AG09319 (cell line): ENCODE measurements at regions not wholly inside any gene's neighbourhood (a gene's known extent, or its start where the extent isn't known, plus 50 kb on each side); places are given as distances from the start of the nearest gene placed in this dataset.

Experiments
- DNase-seq: peaks from one replicate; pipeline ENCODE4 v3.0.0-alpha.2; 2010; ENCODE audit warnings: low read depth; ENCODE audit errors: extremely low read depth
- CTCF ChIP-seq: IDR thresholded peaks from 2 replicates; pipeline ENCODE4 v1.5.1; 2011; ENCODE audit warnings: low read depth, mild to moderate bottlenecking, inconsistent platforms, low read length, moderate library complexity

DNA sequence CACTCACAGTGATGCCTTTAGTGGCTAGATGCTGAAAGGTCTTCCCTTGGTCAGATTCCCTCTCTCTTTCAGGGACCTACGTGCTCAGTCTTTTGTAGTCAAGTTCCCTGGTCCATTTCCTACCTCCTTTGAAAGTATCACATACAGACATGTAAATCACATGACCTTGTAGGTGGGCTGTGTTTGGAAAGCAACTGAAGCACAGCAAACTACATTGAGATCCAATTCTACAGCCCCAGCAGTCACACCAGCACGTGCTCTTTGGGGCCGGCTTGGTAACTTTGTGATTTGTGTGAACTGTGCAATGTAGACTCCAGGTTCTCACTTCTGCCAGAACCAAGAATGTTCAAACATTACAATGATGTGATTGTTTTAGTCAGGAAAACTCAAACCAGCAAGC, 89.7 kb upstream of the PLPP4 start:
- TF ChIP-seq CTCF = no peak
- DNase-seq = no peak

DNA sequence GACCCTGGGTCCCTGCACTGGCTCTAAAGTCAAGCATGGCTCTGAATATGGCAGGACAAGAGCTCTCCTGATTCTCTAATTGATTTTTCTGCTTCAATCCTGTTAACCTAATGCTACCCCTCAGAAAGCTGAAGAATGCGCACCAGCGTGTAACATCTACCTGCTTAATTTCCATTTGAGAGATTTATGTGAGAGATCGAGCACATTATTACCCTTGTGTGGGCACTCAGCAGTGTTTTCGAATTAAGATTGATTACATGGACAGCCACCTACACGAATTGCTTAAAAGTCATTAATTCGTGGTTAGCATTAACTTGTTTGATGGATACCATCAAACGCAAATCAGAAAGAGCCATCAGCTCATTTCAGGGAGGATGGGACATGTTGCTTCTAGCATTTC, 88.7 kb upstream of the PLPP4 start:
- TF ChIP-seq CTCF = no peak

GRCh38 chr10:120368927-120369326, 88.1 kb upstream of the PLPP4 start:
- no peak for TF ChIP-seq CTCF
- DNase-seq = no peak

More for the DNA sequence above, 88.7 kb upstream of the PLPP4 start:
- no peak for DNase-seq

DNA sequence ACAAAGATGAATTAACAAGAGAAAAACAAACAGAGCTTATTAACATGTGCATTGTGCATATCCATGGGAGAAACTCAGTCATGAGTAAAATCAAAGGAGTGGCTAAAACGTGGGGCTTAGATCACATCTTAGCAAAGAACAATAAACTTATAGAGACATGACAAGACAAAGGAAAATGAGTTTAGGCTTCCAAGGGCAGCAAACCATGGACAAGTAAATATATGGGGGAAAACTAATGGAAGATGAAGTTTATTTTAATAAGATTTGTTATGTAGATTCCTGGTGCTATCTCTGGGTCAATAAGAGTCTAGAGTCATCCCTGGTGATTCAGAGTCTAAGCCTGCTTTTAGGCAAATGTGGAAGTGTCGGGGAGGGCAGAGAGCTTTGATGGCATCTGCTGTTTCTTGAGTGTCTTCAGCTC, 87.2 kb upstream of the PLPP4 start:
- no peak for TF ChIP-seq CTCF
- DNase-seq = no peak

GRCh38 chr10:120371856-120372255, 85.2 kb upstream of the PLPP4 start:
- DNase-seq = no peak

GRCh38 chr10:120372917-120373316, 84.1 kb upstream of the PLPP4 start:
- TF ChIP-seq CTCF = no peak
- no peak for DNase-seq

More at GRCh38 chr10:120371856-120372255, 85.2 kb upstream of the PLPP4 start:
- no peak for TF ChIP-seq CTCF

DNA sequence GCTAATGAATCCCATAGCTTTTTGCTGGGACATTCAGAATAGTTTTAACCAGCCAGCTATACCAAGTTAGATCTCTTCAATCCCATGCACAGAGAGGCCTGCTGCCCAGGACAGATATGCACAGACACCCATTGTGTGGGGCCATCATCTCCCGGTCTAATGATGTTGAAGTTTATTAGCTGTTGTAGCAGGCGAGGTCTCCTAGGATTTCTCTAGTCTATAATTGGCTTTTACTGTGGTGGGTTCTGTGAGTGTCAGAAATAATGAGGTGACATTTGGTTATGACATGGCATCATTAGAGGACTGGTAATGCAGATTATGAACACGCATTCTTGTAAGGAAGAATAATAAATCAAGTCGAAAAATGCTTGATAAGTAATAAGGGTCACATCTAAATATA, 81.4 kb upstream of the PLPP4 start:
- no peak for TF ChIP-seq CTCF
- DNase-seq = no peak
